Omental fat pad (tissue), 3 donors: ENCODE measurements at regions not wholly inside any gene's neighbourhood (a gene's known extent, or its start where the extent isn't known, plus 50 kb on each side); places are given as distances from the start of the nearest gene placed in this dataset.

Experiments
- ATAC-seq: fragments of 150-250 bp; one replicate; pipeline ENCODE4 v1.9.1; 2016; ENCODE audit warnings: mild to moderate bottlenecking, moderate library complexity; ENCODE audit not compliant: low FRiP score
- DNase-seq: peaks from one replicate; pipeline ENCODE4 v3.0.0-alpha.2; 2019; ENCODE audit warnings: low spot score
- TF ChIP-seq, protein P1 (sequence below), 3 donors: fragments of 450-650 bp; IDR thresholded peaks; one replicate each; pipeline ENCODE4 v1.5.1; 2016 to 2017; ENCODE audit warnings: antibody characterized with exemption in 3 of 3, mild to moderate bottlenecking in 3 of 3, moderate library complexity in 2 of 3

DNA sequence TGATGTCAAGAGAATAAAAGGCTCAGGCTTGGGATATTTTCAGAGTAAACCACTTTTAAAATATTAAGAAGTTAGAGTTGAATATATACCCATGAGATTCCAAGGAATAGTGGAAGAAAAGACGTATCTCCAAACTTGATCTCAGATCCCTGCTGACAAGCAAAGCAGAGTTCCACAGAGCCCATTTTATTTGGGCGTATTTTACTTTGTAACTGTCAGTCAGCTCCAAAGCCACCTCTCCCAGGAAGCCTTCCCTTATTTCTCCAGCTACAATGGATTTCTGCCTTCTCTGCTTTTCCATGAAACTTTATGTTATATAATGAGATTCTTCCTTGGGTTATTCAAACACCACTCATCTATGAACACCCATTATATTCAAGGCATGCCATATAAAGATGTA lies 295.7 kb downstream of the FZD1 start:
- ATAC-seq = no peak
- TF ChIP-seq, protein P1, sequence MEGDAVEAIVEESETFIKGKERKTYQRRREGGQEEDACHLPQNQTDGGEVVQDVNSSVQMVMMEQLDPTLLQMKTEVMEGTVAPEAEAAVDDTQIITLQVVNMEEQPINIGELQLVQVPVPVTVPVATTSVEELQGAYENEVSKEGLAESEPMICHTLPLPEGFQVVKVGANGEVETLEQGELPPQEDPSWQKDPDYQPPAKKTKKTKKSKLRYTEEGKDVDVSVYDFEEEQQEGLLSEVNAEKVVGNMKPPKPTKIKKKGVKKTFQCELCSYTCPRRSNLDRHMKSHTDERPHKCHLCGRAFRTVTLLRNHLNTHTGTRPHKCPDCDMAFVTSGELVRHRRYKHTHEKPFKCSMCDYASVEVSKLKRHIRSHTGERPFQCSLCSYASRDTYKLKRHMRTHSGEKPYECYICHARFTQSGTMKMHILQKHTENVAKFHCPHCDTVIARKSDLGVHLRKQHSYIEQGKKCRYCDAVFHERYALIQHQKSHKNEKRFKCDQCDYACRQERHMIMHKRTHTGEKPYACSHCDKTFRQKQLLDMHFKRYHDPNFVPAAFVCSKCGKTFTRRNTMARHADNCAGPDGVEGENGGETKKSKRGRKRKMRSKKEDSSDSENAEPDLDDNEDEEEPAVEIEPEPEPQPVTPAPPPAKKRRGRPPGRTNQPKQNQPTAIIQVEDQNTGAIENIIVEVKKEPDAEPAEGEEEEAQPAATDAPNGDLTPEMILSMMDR (IDR thresholded peaks at IDR 0.05) = no peak

DNA sequence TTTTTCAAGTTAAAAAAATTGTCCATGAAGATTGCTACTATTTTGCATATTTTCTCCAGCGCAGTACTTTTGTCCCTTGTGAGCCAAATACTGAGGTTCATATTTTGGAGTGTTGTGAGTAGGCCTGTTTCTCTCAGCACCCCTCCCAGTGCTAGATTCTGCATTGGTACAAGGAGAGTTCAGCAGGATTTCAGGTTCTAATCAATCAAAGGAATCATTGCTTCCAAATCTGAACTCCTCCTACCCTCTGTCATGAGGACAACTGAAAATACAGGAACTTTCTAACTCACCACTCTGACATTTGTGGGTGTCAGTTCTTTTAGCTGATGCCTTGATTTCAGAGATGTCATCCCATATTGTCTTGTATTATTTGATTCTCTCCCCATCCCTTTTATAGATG lies 299.9 kb downstream of the FZD1 start:
- ATAC-seq = no peak
- no peak for DNase-seq
- TF ChIP-seq, protein P1 (IDR thresholded peaks at IDR 0.05) = no peak

More for the DNA sequence above, 295.7 kb downstream of the FZD1 start:
- no peak for DNase-seq

DNA sequence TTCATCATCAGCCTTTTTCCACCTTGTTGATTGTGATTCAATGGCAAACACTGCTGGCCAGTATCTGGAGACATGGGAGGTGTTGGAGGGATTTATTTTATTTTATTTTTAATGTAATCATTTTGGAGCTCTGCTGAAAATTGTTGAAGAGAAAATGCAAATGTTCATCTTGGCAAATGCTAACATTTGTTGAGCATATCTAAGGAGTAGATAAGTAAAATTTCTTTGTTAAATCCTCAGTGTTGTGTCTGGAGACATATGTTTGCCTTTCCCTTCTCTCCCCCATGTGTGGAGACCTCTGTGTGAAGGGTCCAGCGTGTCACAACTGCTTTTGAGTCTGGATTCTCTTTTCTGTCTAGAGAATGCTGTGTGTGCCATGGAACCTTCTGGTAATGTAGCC lies 300.3 kb downstream of the FZD1 start:
- TF ChIP-seq, protein P1 (IDR thresholded peaks at IDR 0.05) = no peak
- DNase-seq (no peak), ATAC-seq (no peak)

DNA sequence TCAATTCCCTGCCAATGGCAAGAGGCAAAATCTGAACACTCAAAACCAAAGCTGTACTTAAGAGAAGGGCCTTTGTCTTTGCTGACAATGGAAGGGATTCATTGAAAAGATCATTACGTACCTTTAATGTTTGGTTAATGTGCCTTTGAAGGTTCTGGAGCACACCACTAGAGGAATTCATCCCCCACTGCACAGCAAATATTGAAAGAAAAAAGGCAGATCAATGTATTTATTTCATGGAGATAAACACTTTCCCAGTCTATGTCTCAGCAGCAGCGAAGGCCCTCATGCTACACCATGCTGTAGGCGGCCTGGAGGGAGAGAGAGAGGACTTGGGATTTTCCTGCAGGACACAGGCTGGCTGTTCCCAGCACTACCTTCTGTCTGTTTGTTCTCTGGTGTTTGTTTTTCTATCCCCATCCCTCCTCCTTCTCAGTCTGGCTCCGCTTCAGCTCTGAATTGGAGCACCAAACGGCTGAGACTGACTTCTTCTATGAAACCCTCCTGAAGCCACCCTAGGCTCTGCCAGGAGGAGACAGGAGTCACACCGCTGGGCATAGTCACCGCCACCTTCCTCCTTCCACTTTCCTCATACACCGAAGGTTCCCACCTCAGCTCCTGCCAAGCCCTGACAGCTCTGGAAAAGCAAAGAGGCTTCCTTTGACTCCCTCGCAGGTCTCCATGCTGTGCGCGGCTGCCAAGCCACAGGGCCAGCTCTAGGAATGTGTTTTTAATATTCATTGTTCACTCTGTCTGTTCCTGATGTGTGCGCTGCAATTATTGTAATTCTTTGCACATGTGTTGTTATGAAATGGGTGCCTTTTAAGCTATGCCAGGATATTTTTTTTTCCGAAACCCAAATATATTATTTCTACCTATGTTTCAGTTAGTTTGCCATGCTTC lies 301.5 kb downstream of the FZD1 start:
- peak; percentile 26 for ATAC-seq
- DNase-seq = no peak
- TF ChIP-seq, protein P1 (IDR thresholded peaks at IDR 0.05) = no peak

DNA sequence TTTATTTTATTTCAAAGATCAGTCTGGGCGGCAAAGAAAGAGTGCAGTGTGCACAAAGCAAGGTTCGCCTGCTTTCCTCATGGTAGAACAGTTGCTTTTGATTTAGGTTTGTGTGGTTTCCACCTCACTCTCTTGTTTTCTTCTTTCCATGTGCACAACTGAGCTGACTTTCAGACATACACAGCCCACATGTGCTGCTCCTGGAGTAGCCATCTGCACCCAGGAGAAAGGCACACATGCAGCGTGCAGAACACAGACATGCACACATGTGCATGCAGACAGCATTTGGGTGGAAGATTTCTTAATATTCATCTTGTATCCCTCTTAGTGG lies 302.1 kb downstream of the FZD1 start:
- no peak for DNase-seq
- TF ChIP-seq, protein P1 (IDR thresholded peaks at IDR 0.05) = no peak
- ATAC-seq = no peak

DNA sequence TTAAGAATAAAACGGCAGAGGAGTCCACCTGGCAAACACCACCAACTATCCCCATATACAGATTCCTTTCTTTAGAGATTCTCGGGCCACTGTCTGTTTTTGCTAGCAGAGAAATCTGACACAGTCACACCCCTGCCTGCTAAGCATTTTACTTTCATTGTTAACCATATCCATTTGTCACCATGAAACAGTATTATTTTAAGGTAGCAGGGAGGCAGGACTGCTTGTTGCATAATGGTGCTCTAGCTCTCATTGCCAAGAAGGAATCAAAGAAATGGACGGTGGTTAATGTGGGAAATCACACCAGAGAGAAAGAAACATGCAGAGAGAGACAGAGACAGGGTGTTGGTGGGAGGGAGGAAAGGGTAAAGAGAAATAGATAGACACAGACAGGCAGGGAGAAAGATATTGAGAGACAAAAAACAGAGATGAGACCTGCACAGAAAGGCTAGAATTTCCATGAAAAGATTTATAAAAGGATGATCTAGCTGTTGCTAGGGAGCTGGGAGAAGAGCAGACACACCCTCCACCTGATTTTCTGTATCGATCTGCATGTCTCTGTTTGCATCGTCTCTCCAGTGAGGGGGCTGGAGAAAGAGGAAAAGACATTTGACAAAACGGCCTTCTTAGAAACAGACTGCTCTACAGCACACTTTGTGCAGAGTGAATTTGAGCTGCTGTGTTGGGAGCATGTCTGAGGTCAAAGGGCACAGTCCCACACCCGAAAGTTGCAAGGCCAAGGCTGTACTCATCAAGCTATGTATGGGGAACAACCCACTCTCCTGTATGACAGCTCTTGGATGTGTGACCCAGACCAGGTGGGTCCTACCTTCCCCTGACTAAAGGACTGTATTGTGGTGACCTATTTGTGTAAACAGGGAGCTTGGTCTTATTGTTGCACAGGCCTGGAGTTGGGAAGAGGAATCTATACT lies 303.1 kb downstream of the FZD1 start:
- no peak for DNase-seq
- ATAC-seq = no peak
- TF ChIP-seq, protein P1 (IDR thresholded peaks at IDR 0.05) = no peak
